Amniotic epithelial cell (primary cell): ENCODE measurements at regions not wholly inside any gene's neighbourhood (a gene's known extent, or its start where the extent isn't known, plus 50 kb on each side); places are given as distances from the start of the nearest gene placed in this dataset.
"Not testable (repeated sequence)": the region's sequence is repeated elsewhere in the genome, so short reads cannot be mapped to it uniquely, and the experiment has no call there.

Experiments used
- DNase-seq: peaks from one replicate; pipeline ENCODE4 v3.0.0-alpha.2; 2010; ENCODE audit warnings: low read depth

GRCh38 chr14:101616202-101616601 is 54.9 kb downstream of the DIO3 start:
- DNase-seq = no peak

GRCh38 chr14:101619484-101619883 is 58.2 kb downstream of the DIO3 start:
- DNase-seq = no peak

GRCh38 chr14:101620031-101620788 is 58.9 kb downstream of the DIO3 start:
- DNase-seq = no peak

- no peak for DNase-seq
Measured at GRCh38 chr14:101620821-101621785, 59.8 kb downstream of the DIO3 start.

GRCh38 chr14:101622251-101623076 is 61.2 kb downstream of the DIO3 start:
- DNase-seq = no peak

GRCh38 chr14:101623077-101623372 is 61.7 kb downstream of the DIO3 start:
- DNase-seq = no peak

- DNase-seq = no peak
Measured at GRCh38 chr14:101623685-101624444, 62.6 kb downstream of the DIO3 start.

GRCh38 chr14:101624536-101624935 is 63.2 kb downstream of the DIO3 start:
- DNase-seq = peak; percentile 10

- DNase-seq = no peak
Measured at GRCh38 chr14:101625336-101626097, 64.2 kb downstream of the DIO3 start.

GRCh38 chr14:101626331-101626730 is 65.0 kb downstream of the DIO3 start:
- DNase-seq = no peak

- no peak for DNase-seq
Measured at GRCh38 chr14:101627915-101628262, 66.6 kb downstream of the DIO3 start.

- DNase-seq = peak; percentile 40
Measured at GRCh38 chr14:101628471-101628966, 67.2 kb downstream of the DIO3 start.

- no peak for DNase-seq
Measured at GRCh38 chr14:101628975-101629374, 67.7 kb downstream of the DIO3 start.

GRCh38 chr14:101630056-101630965 is 69.0 kb downstream of the DIO3 start:
- no peak for DNase-seq

GRCh38 chr14:101631199-101631598 is 69.9 kb downstream of the DIO3 start:
- no peak for DNase-seq

GRCh38 chr14:101631970-101632369 is 70.7 kb downstream of the DIO3 start:
- DNase-seq = not testable (repeated sequence)

GRCh38 chr14:101632520-101632919 is 71.2 kb downstream of the DIO3 start:
- DNase-seq = no peak

GRCh38 chr14:101633276-101633675 is 72.0 kb downstream of the DIO3 start:
- DNase-seq = no peak

- no peak for DNase-seq
Measured at GRCh38 chr14:101634202-101634849, 73.0 kb downstream of the DIO3 start.
